Hepatocyte (in vitro differentiated cells): ENCODE measurements at regions not wholly inside any gene's neighbourhood (a gene's known extent, or its start where the extent isn't known, plus 50 kb on each side); places are given as distances from the start of the nearest gene placed in this dataset.

ENCODE experiments used
- CTCF ChIP-seq: fragments of 200-600 bp; sonication (generic); IDR thresholded peaks from 2 replicates; pipeline ENCODE4 v1.5.1; 2016; ENCODE audit warnings: antibody characterized with exemption, mild to moderate bottlenecking; ENCODE audit not compliant: poor library complexity
- EZH2 ChIP-seq: fragments of 200-600 bp; sonication (generic); IDR thresholded peaks from 2 replicates; pipeline ENCODE4 v1.6.1; 2016; ENCODE audit warnings: antibody characterized with exemption, mild to moderate bottlenecking, borderline replicate concordance
- EZH2phosphoT487 ChIP-seq: fragments of 200-600 bp; sonication (generic); IDR thresholded peaks from one replicate; pipeline ENCODE4 v1.6.1; 2018; ENCODE audit warnings: antibody characterized with exemption, mild to moderate bottlenecking, low read depth, moderate library complexity; ENCODE audit not compliant: unreplicated experiment, severe bottlenecking

GRCh38 chr4:123043013-123043412, 120.6 kb upstream of the NUDT6 start:
- no peak for TF ChIP-seq CTCF
- no peak for TF ChIP-seq EZH2
- no peak for TF ChIP-seq EZH2phosphoT487
